GM20000 (cell line): ENCODE measurements at regions not wholly inside any gene's neighbourhood (a gene's known extent, or its start where the extent isn't known, plus 50 kb on each side); places are given as distances from the start of the nearest gene placed in this dataset.

Source experiments
- DNase-seq: peaks from one replicate; pipeline ENCODE4 v3.0.0; 2012; ENCODE audit warnings: low spot score
- TF ChIP-seq, protein P1 (sequence below): IDR thresholded peaks from 2 replicates; pipeline ENCODE4 v1.5.1; 2012; ENCODE audit warnings: mild to moderate bottlenecking, control low read depth; ENCODE audit errors: extremely low read depth, missing control alignments

DNA sequence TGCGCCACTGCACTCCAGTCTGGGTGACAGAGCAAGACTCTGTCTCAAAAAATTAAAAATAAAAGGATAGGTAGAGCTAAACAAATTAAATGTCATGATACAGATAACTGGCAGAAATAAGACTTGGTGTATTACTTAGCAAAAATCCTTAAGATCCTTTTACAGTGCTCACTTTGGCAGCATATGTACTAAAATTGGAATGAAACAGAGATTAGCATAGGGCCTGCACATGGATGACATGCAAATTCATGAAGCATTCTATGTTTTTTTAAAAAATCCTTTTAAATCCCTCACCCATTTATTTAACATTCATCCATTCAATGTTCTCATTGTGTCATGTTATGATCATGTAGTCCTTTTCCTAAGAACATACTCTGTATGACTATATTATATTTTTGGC is 528.8 kb downstream of the CD83 start:
- no peak for DNase-seq

DNA sequence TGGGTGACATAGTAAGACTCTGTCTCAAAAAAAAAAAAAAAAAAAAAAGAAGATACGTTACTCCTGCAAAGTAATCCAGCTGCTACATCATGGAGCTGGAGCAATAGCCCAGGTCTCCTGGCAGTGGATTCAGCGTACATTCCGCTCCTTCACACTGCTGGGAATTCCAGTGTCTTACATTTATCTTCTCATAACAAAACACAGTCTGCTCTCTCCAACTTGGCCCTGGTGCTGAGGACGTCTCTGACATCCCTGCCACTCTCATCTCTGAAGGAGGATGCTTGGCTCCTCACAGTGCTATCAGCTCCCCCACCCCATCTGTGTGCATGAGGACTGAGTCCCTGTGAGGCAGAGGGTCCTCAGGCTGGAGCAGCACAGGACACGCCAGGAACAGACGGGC is 529.8 kb downstream of the CD83 start:
- TF ChIP-seq, protein P1, sequence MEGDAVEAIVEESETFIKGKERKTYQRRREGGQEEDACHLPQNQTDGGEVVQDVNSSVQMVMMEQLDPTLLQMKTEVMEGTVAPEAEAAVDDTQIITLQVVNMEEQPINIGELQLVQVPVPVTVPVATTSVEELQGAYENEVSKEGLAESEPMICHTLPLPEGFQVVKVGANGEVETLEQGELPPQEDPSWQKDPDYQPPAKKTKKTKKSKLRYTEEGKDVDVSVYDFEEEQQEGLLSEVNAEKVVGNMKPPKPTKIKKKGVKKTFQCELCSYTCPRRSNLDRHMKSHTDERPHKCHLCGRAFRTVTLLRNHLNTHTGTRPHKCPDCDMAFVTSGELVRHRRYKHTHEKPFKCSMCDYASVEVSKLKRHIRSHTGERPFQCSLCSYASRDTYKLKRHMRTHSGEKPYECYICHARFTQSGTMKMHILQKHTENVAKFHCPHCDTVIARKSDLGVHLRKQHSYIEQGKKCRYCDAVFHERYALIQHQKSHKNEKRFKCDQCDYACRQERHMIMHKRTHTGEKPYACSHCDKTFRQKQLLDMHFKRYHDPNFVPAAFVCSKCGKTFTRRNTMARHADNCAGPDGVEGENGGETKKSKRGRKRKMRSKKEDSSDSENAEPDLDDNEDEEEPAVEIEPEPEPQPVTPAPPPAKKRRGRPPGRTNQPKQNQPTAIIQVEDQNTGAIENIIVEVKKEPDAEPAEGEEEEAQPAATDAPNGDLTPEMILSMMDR, result no peak
- no peak for DNase-seq

More for the DNA sequence above, 528.8 kb downstream of the CD83 start:
- TF ChIP-seq, protein P1, result no peak

- DNase-seq, result no peak
- TF ChIP-seq, protein P1, result no peak
Observed at GRCh38 chr6:14652536-14652935, 535.0 kb downstream of the CD83 start.

GRCh38 chr6:14655201-14656061 is 537.9 kb downstream of the CD83 start:
- DNase-seq, result no peak
- TF ChIP-seq, protein P1, result no peak

- DNase-seq, result peak; percentile 15
- TF ChIP-seq, protein P1, result no peak
Observed at GRCh38 chr6:14656078-14656521, 538.5 kb downstream of the CD83 start.

DNA sequence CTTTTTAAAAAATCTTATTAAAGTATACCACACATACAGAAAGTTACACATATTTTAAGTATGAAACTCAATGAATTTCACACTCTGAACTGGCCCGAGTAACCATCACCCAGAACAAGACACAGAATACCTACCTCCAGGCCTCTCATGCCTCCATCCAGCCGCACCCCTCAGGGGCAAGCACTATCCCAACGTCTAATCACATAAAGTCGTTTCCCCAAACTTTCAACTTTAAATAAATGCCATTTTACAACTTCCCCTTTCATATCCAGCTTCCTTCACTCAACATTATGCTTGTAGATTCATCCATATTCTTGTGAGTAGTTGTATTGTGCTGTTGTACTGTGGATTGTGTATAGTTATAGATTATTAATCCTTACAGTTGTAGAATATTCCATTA is 539.1 kb downstream of the CD83 start:
- DNase-seq, result no peak
- TF ChIP-seq, protein P1, result no peak

- DNase-seq, result no peak
- TF ChIP-seq, protein P1, result no peak
Observed at GRCh38 chr6:14658030-14658429, 540.5 kb downstream of the CD83 start.
